SK-N-SH treated with all-trans-retinoic acid at 6 μM for 48 hours (cell line): ENCODE measurements at regions not wholly inside any gene's neighbourhood (a gene's known extent, or its start where the extent isn't known, plus 50 kb on each side); places are given as distances from the start of the nearest gene placed in this dataset.

Experiments
- ATAC-seq: fragments of 200-7000 bp; cut with Tn5 transposase; 3 replicates; pipeline ENCODE4 v1.9.1; 2020; ENCODE audit warnings: mild to moderate bottlenecking, moderate library complexity
- BACH2 ChIP-seq: fragments of 250-450 bp; sonication (Bioruptor Pico); IDR thresholded peaks from 2 replicates; pipeline ENCODE4 v1.9.0; 2021; ENCODE audit warnings: mild to moderate bottlenecking, borderline replicate concordance
- CREB5 ChIP-seq: fragments of 250-450 bp; sonication (Bioruptor Pico); IDR thresholded peaks from 2 replicates; pipeline ENCODE4 v1.5.1; 2020; ENCODE audit warnings: low read depth, mild to moderate bottlenecking, moderate library complexity
- CSRNP3 ChIP-seq: fragments of 250-450 bp; sonication (Bioruptor Pico); IDR thresholded peaks from 2 replicates; pipeline ENCODE4 v1.5.1; 2021; ENCODE audit warnings: mild to moderate bottlenecking, moderate library complexity
- ESRRG ChIP-seq: fragments of 250-450 bp; sonication (Bioruptor Pico); IDR thresholded peaks from 2 replicates; pipeline ENCODE4 v1.6.1; 2021; ENCODE audit warnings: mild to moderate bottlenecking
- GLIS3 ChIP-seq: fragments of 250-450 bp; sonication (Bioruptor Pico); IDR thresholded peaks from 2 replicates; pipeline ENCODE4 v1.5.0; 2020; ENCODE audit warnings: mild to moderate bottlenecking, moderate library complexity
- ISL1 ChIP-seq: fragments of 250-450 bp; sonication (Bioruptor Pico); IDR thresholded peaks from 2 replicates; pipeline ENCODE4 v2.1.2; 2022; ENCODE audit warnings: mild to moderate bottlenecking, moderate library complexity
- OSR1 ChIP-seq: fragments of 250-450 bp; sonication (Bioruptor Pico); IDR thresholded peaks from 2 replicates; pipeline ENCODE4 v1.8.0; 2022; ENCODE audit warnings: moderate library complexity, mild to moderate bottlenecking, inconsistent platforms
- PATZ1 ChIP-seq: fragments of 250-450 bp; sonication (Bioruptor Pico); IDR thresholded peaks from 2 replicates; pipeline ENCODE4 v1.8.0; 2020; ENCODE audit warnings: mild to moderate bottlenecking, moderate library complexity, borderline replicate concordance
- RARB ChIP-seq: fragments of 250-450 bp; sonication (Bioruptor Pico); IDR thresholded peaks from 2 replicates; pipeline ENCODE4 v1.8.0; 2021; ENCODE audit warnings: mild to moderate bottlenecking, moderate library complexity
- SNAI2 ChIP-seq: fragments of 250-450 bp; sonication (Bioruptor Pico); IDR thresholded peaks from 2 replicates; pipeline ENCODE4 v1.5.0; 2020; ENCODE audit warnings: mild to moderate bottlenecking, moderate library complexity
- TCF4 ChIP-seq: fragments of 250-450 bp; sonication (Bioruptor Pico); IDR thresholded peaks from 2 replicates; pipeline ENCODE4 v1.8.0; 2021; ENCODE audit warnings: mild to moderate bottlenecking, moderate library complexity, borderline replicate concordance
- TOX ChIP-seq: fragments of 250-450 bp; sonication (Bioruptor Pico); IDR thresholded peaks from 2 replicates; pipeline ENCODE4 v1.8.0; 2021; ENCODE audit warnings: mild to moderate bottlenecking, moderate library complexity, borderline replicate concordance
- ZC3H10 ChIP-seq: fragments of 250-450 bp; sonication (Bioruptor Pico); IDR thresholded peaks from 2 replicates; pipeline ENCODE4 v1.5.1; 2021; ENCODE audit warnings: mild to moderate bottlenecking, moderate library complexity
- ZFP3 ChIP-seq: fragments of 250-450 bp; sonication (Bioruptor Pico); IDR thresholded peaks from 2 replicates; pipeline ENCODE4 v1.5.0; 2020; ENCODE audit warnings: mild to moderate bottlenecking, moderate library complexity
- ZFP30 ChIP-seq: fragments of 450-650 bp; formaldehyde crosslinking; IDR thresholded peaks from 2 replicates; pipeline ENCODE4 v1.5.0; 2022; ENCODE audit warnings: mild to moderate bottlenecking, moderate library complexity
- ZNF565 ChIP-seq: fragments of 450-650 bp; formaldehyde crosslinking; conservative IDR thresholded peaks from 2 replicates; pipeline ENCODE4 v1.5.0; 2020; ENCODE audit warnings: low read depth, mild to moderate bottlenecking, moderate library complexity
- ZNF70 ChIP-seq: fragments of 450-650 bp; formaldehyde crosslinking; IDR thresholded peaks from 2 replicates; pipeline ENCODE4 v1.5.0; 2020; ENCODE audit warnings: mild to moderate bottlenecking, moderate library complexity
- ZNF8 ChIP-seq: fragments of 450-650 bp; formaldehyde crosslinking; IDR thresholded peaks from 2 replicates; pipeline ENCODE4 v1.5.0; 2020; ENCODE audit warnings: mild to moderate bottlenecking, moderate library complexity
- TF ChIP-seq, protein P1 (sequence below): fragments of 250-450 bp; sonication (Bioruptor Pico); IDR thresholded peaks from 2 replicates; pipeline ENCODE4 v1.8.0; 2021; ENCODE audit warnings: low read depth, mild to moderate bottlenecking, moderate library complexity, borderline replicate concordance
- TF ChIP-seq, protein P2 (sequence below): fragments of 250-450 bp; sonication (Bioruptor Pico); IDR thresholded peaks from 2 replicates; pipeline ENCODE4 v1.5.0; 2020; ENCODE audit warnings: mild to moderate bottlenecking, moderate library complexity

DNA sequence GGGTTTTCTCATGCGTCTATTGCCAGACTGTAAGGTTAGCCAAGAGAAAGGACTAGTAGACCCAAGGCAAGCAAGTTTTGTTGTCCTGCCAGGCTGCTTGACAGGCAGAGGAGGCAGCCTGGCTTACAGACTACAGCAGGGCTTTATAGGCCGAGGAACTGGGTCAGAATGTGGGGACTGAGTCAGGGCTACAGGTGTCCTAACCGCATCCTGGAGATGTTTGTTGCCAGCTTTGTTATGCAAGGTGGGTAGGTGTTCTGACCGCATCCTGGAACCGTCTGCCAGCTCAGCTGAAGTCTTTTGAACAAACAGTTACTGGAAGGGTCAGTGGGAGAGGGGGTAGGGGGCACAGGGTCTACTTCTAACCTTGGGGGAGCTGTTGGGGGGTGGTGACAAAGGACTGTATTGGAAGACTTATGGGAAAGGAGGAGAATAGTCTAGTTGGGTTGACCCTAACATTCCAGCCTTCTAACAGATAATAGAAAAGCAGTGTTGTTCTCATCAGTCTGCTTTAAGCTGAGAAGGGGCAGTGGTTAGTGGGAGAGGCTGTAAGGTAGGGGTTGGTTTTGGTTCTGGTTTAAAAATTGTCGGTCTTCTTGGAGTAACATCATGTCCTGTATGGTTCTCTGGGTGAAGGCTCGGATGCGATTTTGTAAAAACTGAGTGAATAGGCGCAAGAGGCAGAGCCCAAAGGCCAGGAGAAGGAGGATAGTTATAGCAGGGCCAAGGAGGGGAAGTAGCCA lies 913.8 kb upstream of the SLITRK5 start:
- no peak for ATAC-seq
- no peak for TF ChIP-seq SNAI2 (CRISPR knock-in tag)
- TF ChIP-seq, protein P1, sequence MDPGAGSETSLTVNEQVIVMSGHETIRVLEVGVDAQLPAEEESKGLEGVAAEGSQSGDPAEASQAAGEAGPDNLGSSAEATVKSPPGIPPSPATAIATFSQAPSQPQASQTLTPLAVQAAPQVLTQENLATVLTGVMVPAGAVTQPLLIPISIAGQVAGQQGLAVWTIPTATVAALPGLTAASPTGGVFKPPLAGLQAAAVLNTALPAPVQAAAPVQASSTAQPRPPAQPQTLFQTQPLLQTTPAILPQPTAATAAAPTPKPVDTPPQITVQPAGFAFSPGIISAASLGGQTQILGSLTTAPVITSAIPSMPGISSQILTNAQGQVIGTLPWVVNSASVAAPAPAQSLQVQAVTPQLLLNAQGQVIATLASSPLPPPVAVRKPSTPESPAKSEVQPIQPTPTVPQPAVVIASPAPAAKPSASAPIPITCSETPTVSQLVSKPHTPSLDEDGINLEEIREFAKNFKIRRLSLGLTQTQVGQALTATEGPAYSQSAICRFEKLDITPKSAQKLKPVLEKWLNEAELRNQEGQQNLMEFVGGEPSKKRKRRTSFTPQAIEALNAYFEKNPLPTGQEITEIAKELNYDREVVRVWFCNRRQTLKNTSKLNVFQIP (CRISPR knock-in tag): no peak
- TF ChIP-seq PATZ1 (CRISPR knock-in tag): no peak
- TF ChIP-seq ISL1 (CRISPR knock-in tag): no peak
- no peak for TF ChIP-seq OSR1 (CRISPR knock-in tag)
- no peak for TF ChIP-seq ESRRG (CRISPR knock-in tag)
- TF ChIP-seq TCF4 (CRISPR knock-in tag): no peak
- TF ChIP-seq, protein P2, sequence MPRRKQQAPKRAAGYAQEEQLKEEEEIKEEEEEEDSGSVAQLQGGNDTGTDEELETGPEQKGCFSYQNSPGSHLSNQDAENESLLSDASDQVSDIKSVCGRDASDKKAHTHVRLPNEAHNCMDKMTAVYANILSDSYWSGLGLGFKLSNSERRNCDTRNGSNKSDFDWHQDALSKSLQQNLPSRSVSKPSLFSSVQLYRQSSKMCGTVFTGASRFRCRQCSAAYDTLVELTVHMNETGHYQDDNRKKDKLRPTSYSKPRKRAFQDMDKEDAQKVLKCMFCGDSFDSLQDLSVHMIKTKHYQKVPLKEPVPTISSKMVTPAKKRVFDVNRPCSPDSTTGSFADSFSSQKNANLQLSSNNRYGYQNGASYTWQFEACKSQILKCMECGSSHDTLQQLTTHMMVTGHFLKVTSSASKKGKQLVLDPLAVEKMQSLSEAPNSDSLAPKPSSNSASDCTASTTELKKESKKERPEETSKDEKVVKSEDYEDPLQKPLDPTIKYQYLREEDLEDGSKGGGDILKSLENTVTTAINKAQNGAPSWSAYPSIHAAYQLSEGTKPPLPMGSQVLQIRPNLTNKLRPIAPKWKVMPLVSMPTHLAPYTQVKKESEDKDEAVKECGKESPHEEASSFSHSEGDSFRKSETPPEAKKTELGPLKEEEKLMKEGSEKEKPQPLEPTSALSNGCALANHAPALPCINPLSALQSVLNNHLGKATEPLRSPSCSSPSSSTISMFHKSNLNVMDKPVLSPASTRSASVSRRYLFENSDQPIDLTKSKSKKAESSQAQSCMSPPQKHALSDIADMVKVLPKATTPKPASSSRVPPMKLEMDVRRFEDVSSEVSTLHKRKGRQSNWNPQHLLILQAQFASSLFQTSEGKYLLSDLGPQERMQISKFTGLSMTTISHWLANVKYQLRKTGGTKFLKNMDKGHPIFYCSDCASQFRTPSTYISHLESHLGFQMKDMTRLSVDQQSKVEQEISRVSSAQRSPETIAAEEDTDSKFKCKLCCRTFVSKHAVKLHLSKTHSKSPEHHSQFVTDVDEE (CRISPR knock-in tag): no peak
- TF ChIP-seq ZNF565 (CRISPR knock-in tag): no peak
- no peak for TF ChIP-seq CREB5
- TF ChIP-seq CSRNP3 (CRISPR knock-in tag): no peak
- no peak for TF ChIP-seq GLIS3 (CRISPR knock-in tag)
- no peak for TF ChIP-seq TOX (CRISPR knock-in tag)

- TF ChIP-seq ESRRG (CRISPR knock-in tag) (no peak), BACH2 (no peak), SNAI2 (CRISPR knock-in tag) (no peak), ZNF8 (CRISPR knock-in tag) (no peak), ZC3H10 (CRISPR knock-in tag) (no peak), ZNF565 (CRISPR knock-in tag) (no peak), ZNF70 (CRISPR knock-in tag) (no peak), ZFP3 (CRISPR knock-in tag) (no peak), ZFP30 (CRISPR knock-in tag) (no peak), RARB (no peak), ISL1 (CRISPR knock-in tag) (no peak), OSR1 (CRISPR knock-in tag) (no peak), GLIS3 (CRISPR knock-in tag) (no peak), TOX (CRISPR knock-in tag) (no peak), PATZ1 (CRISPR knock-in tag) (no peak), CSRNP3 (CRISPR knock-in tag) (no peak), CREB5 (no peak)
- TF ChIP-seq, protein P1 (CRISPR knock-in tag): no peak
- ATAC-seq: no peak
Observed at GRCh38 chr13:86758116-86758515, 913.1 kb upstream of the SLITRK5 start.
